ENCODE measurements at regions not wholly inside any gene's neighbourhood (a gene's known extent, or its start where the extent isn't known, plus 50 kb on each side); places are given as distances from the start of the nearest gene placed in this dataset.
"Not testable (repeated sequence)": the region's sequence is repeated elsewhere in the genome, so short reads cannot be mapped to it uniquely, and the experiment has no call there.

DNA sequence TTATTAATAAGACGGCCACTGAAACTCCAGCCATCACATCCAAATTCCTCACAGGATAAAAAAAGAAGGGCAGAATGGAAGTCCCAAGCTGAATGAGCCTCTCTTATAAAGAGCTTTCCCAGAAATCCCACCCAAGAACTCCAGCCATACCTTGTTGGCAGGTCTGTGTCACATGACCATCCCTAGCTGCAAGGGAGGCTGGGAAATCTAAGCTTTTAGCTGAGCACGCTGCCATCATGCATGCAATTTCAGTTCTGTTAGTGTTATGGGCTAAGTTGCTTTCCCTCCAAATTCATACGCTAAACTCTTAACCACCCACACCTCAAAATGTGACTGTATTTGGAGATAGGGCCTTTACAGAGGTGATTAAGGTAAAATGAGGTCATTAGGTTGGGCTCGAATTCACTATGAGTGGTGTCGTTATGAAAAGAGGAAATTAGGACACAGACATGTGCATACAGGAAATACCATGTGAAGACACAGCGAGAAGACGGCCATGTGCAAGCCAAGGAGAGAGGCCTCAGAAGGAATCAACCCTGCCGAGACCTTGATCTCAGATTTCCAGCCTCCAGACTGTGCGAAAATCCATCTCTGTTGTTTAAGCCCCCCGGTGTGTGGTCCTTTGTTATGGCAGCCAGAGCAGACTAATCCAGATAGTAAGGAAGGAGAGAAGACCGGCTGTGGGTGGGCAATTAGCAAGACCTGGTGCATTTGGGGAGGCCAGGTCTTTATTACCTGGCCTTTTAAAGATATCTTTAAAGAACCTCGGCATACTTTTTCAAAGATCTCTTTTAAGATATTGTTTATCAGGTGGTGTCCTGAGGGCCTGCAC, 317.6 kb downstream of the BCOR start:
- no peak for DNase-seq

DNA sequence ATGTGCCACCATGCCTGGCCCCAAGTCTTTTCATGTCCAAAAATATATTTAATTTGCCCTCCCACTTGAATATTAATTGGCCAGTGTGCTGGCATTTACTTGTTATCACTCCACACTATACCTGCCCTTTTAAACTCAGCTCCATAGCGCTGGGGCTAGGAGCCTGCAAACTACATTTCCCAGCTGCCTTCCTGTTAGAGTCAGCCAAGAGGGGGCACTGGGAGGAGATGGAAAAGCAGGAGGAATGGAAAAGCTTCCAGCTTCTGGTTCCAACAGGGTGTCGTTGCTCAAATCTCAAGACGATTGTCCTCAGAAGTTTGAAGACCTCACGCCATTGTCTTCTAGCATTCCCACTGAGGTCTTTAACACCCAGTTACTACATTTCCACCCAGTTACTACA, 315.5 kb downstream of the BCOR start:
- DNase-seq: no peak

DNA sequence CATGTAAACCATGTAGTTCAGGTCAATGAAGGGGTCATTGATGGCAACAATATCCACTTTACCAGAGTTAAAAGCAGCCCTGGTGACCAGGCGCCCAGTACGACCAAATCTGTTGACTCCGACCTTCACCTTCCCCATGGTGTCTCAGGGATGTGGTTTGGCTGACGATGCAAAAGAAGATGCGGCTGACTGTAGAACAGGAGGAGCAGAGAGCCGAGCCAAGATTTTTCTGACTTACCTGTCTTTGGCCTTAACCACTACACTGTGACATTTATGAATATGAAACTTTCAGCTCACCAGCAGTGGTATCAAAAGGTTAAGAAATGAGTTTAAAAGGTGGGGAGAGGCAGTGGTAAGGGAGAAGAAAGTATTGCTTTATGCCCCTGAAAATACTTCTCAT, 309.8 kb downstream of the BCOR start:
- DNase-seq: no peak

DNA sequence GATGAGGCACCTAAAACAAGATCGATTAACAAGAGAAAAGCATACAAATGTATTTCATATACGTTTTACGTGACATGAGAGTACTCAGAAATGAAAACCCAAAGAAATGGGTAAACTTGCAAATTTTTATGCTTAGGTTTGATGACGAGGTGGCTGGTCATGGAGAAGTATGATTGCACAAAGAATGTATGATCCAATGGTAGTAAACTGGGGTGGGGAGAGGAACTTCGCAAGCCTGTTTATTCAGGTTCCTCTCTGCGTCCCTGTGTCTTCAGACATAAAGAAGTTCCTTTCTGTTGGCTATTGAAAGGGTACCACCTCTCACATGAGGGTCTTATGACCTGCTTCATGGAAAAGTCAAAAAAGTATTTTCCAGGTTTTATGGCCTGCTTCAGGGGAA, 309.2 kb downstream of the BCOR start:
- no peak for DNase-seq

DNA sequence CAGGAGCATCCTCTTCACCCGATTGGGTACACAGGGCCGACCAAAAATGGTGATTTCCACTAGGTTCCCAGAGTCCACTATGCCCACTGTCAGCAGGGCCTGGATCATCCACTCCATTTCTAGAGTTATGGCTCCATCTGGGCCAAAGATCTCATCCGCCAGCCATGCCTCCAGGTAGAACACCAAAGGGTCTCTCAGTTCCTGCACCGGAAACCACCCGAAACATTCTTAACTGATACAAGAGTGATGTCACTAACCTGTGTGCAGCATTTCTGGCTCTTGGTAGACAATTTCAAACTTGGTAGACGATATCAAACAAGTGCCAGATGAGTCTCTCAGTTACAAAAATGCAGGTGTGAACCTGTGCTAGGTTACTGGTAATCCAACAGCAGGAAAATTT, 306.1 kb downstream of the BCOR start:
- no peak for DNase-seq

DNA sequence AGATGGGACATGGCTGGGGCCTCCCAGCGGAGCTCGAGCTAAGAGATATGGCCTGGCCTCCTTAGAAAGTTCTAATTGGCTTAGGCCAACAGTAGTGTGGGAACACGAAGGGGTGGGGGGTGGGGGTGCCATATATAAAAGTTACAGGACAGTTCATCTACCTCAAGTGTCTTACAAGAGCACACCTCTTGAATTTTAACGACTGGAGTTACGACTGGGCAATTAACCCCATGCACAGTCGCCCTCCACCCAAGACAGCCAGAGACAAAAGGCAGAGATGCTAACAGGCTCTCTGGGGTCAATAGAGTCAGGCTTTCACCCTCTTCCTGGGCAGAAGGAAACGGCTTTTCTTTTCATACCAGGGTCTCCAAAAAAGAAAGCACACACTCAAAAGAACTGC, 302.2 kb downstream of the BCOR start:
- DNase-seq: no peak

DNA sequence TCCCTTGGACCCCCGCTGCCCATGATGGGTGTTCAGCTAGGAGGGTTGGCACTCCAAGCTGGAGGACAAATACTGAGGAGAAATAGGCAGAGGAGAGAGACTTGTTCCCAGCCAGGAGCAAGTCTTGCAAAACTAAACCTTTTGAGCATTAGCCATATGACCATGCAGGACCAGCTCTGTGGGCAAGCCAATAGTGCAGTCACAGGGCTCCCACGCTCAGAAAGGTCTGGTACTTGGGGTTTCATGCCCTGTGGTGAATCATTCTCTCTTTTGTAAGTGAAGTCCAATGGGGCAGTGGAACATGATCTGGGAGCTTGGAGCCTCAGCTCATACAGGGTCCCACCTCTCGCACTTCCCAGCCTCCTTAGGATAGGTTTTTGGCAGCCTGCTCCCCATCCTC, 300.9 kb downstream of the BCOR start:
- no peak for DNase-seq

DNA sequence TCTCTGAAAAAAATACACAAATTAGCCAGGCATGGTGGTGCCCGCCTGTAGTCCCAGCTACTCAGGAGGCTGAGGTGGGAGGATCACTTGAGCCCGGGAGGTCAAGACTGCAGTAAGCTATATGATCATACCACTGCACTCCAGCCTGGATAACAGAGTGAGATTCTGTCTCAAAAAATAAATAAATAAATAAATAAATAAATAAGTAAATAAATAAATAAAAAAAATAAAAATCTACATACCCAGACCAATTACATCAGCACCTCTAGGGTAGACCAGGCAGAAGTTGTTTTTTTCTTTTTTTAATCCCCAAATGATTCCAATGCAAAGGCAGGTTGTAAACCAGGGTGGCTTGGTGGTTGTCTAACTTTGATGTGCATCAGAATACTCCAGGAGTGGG, 299.3 kb downstream of the BCOR start:
- not testable (repeated sequence) for DNase-seq

DNA sequence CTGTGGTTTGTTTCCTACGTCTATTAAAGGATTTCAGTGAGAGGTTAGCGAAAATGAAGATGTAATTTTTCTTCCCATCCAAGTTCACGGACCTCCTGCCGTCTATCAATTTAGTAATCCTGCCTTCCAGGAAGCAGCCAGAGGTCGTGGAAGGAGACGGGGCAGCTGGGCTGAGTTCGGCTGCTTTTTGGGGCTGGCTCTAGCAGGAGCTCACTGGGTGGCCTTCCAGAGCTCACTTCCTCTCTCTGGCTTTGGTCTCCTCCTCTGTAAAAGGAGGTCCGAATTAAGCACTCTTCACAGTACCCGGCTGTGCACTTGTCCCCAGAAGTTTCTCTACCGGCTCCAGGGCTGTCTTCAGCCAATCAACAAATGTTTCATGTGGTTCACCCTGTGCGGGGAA, 295.4 kb downstream of the BCOR start:
- DNase-seq: no peak

DNA sequence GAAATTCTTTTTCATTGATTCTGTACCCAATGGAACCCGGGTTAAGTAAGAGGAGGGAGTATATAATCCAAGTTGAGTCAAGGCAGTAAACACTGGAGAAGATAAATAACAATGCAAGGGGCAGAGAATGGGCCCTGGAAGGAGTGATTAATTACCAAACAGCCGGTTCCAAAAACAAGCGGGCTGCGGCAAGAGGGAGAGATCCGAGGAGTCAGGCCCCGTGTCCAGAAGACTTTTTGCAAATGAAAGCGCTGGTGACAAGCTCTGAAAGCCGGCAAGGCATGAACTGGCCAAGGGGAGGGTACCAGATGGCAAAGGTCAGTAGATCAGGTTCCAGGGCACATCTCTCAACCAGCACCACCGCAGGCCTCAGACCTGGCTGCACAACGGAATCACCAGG, 294.9 kb downstream of the BCOR start:
- no peak for DNase-seq

DNA sequence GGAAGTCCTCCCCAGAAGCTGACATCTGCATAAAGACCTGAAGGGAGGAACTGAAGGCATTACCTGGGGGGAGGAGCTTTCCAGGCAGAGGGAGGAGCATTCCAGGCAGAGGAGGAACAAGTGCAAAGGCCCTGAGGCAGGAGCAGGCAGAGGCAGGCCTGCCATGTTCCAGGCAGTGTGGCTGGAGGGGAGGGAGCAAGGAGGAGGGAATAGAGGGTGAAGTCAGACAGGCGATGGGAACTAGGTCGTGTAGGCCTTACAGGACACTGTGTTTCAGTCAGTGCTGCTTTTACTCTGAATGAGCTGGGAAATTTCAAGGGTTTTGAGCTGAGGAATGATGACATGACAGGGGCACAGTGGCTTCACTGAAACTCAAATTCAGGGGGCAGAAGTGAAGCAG, 292.7 kb downstream of the BCOR start:
- no peak for DNase-seq

DNA sequence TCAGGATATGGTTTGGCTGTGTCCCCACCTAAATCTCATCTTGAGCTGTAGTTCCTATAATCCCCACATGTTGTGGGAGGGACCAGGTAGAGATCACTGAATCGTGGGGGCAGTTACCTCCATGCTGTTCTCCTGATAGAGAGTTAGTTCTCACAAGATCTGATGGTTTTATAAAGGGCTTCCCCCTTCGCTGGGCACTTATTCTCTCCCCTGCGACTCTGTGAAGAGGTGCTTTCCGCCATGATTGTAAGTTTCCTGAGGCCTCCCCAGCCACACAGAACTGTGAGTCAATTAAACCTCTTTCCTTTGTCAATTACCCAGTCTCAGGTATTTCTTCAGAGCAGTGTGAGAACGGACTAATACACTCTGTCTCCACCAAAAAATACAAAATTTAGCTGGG, 291.9 kb downstream of the BCOR start:
- no peak for DNase-seq

DNA sequence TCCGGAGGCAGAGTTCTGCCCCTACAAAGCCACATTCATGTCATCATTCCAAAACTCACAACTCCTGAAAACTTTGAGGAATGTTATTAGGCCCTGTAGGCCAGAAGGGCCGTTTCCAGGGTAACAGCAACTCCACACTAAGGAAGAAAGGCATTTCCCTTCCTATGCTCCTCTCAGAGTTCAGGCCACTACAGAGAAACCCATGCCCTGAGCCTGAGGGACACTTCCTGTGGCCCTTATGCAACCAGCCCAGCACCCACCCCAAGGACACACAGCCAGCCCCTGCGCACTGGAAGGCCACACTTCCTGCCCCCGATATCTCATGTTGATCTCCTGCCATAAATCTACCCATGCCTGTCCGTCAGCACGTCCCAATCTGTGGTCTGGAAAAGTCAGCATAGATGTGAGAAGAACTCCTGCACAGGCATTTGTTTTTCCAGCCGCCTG, 289.3 kb downstream of the BCOR start:
- peak in 1 of 51 donors; percentile 0 for DNase-seq

DNA sequence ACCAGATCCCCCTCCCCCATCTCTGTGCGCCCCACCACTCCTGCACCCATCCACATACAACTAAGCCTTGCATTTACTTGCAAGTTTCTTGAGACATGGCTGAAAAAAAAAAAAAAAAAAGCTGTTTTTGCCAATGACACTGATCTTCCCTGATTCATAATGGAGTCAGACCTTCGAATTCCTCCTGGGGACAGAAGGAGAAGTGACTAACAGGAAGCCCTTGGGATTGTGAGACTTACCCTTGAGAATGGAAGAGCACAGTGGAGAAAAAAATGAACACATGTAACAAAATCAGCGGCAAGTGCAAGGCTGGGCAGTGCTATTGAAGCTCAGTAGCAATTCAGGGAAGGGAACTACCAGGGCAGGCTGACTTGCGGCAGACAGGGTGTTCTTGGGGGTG, 288.4 kb downstream of the BCOR start:
- no peak for DNase-seq

DNA sequence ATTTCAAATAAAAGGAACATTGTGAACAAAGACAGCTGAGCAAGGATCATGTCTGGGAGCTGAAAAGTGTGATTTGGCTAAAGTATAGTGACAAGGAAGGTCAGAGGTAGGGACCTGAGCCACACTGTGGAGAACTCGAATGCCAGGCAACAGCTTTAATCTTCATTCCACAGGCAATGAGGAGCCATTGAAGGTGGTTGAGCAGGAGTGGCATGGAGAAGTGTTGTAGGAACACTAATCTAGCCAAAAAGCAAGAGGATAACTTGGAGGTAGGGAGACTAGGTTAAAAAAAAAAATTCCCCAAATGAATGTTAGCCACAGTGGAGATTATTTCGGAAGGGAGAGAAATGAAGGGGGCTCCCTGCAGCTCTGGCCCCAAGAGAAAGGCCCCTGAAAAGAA, 286.9 kb downstream of the BCOR start:
- DNase-seq: no peak

DNA sequence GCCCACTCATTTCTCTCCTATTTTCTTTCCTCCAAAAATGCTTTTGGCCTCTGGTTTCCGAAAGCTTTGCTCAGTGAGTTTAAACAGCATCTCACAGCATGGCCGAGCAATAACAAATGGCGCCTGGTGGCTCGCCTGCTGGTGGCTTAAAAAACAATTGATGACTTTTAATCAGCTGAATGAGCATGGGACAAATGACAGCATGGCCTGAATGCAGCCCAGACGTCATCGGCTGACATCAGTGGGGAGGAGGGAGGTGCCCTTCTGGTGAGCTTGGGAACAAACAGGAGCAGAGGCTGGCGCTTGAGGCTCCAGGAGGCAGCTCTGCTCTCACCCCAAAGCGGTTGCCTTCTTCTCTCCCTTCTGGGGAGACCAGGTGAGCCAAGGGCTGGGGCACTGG, 286.4 kb downstream of the BCOR start:
- peak in 36 of 51 donors; percentile 1 to 65 (median 24) for DNase-seq

DNA sequence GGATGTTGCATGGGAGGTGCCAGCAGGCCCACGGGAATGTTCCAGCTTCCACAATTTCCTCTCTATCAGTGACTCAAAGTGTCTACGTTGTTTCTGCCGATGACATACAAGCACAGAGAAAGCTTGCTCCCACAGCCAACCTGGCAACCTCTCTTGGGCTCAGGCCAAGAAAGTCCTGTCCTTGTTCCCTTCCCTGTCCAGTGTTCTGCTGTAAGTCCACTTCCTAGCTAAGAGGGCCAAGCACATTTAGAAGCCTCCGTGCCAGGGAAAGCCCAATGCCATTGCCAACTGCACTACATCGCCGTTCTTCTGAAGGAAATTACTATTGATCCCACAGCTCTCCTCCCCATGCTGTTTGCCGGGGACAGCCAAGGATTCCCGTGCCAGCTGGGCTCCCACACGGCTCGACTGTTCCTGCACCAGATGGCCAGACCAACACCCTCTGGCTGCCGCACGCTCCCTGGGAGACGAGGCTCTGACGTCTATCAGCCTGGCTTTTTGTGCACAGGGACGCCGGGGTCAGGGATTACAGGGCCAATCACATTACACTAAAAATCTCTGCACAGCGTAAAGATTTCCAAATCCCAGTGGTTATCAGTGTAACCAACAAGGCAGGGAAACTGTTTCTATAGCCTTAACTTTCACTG, 284.0 kb downstream of the BCOR start:
- peak in 42 of 51 donors; percentile 2 to 75 (median 44) for DNase-seq

DNA sequence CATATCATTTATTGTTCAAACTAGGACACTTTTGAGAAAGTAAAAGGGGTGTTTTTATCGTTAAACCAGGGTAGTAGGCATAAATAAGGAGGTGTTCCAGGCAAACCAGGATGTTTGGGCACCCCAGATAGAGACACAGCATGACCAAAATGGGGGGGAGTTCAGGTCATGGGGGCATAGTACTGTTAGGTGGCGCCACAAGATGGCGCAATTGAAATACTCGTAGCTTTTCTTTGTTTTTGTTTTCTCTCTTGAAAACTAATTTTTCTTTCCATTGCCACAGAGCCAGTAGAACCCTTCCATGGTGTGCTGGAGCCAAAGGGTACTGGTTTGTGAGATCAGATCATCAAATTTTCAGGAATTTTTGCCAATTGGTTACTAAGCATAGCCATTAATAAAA, 283.4 kb downstream of the BCOR start:
- DNase-seq: peak in 5 of 51 donors; percentile 1 to 17 (median 2)

DNA sequence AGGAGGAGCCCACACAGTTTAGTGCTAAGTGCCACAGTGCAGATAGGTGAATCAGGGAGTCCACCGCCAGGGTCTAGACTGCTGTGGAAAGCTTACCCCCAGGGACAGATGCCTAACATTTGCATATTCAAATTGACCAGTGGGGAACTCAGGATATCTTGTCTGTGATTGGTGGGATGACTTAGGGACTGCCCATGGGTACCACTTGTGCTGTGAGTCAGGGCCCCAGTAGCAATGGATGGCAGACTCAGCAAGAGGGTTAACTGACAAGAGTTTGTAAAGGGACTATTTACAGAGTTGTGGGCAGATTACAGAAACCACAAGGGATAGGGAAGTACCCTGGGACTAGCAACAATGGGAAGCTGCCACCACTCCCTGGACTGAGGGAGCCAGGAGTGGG, 282.1 kb downstream of the BCOR start:
- no peak for DNase-seq

DNA sequence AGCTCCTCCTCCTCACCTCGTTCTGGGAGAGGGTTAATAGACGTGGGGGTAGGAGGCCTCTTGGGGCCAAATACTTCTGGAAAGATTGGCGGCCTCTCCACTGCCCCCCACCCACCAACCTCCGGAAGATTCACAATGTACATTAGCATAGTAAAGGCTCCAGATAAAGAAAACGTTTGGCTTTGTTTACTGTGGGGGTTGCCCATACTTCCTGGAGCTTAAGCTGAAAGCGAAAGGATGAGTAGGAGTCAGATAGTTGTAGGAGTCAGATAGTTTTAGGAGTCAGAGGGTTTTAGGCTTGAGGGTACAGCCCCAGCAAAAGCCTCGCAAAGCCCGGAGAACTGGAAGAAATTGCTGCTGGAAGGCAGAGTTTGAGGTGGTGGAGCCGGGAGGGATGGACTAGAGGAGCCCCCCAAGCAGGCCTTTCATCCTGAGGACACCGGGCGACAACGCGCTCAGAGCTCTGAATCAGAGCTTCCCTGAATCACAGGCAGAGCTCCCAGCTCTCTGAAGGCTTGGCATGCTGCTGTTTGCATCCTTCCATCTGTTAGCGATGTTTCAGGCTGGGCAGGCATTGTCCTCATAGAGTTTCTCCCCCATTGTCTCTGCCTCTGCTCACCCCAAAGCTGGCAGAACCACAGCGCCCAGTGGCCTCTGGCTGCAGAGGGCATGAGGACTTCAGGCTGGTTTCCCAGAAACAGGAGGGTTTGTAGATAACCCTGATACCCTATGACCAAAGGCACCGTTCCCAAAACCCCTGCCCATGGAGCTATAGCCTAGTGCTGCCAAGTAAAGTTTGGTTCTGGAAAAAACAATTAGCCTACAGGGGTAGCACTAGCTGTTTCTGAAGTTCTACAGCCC, 280.7 kb downstream of the BCOR start:
- peak in 9 of 51 donors; percentile 0 to 30 (median 10) for DNase-seq

DNA sequence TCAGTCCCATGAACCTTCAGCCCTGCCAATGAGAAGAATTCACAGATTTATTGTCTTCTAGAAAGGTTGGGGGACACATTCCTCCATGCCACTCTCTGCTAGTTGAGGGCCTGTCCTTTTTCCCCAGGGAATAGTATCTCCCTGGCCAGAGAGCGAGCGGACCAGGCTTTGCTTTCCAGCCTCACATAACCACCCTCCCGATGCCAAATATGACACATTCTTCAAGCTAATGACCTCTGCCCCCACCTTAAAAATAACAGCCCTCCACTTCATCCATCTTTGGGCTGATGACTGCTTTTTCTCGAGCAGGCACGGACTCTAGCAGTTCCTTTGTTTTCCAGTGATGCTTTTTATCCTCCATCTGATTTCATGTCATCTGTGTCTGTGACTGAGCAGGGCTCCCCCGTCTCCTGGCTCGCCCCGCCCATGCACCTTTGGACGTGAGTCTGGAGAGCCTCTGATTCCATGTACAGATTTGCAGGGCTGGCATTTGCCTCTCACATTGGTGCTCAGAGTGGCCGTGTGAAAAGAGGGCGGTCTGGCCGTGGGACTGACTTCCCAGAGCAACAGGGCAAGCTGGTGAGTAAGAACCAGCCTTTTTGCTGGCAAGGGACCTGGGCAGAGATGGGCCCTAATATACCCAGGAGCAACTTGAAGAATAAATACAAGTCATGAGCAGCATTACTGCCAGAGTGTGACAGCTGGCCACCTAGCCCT, 279.8 kb downstream of the BCOR start:
- no peak for DNase-seq

DNA sequence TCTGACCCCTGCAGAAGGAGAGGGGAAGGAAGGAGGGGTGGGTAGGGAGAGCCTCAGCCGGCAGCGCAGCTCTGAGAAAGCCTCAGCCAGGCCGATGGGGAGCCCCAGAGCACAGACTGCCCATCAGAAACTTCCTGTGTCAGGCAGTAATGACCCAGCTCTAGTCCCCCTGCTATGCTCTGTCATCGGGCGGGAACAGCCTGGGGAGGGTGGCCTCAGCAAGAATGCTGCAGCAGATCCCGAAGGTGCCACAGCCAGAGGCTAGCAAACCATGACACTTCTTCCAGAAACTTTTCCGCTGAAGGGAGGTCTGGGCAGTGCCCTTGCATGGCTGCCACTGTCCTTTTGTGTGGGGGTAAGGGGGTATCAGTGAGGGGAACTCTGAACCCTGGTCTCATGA, 279.0 kb downstream of the BCOR start:
- DNase-seq: no peak
